ENCODE measurements at regions not wholly inside any gene's neighbourhood (a gene's known extent, or its start where the extent isn't known, plus 50 kb on each side); places are given as distances from the start of the nearest gene placed in this dataset.

DNA sequence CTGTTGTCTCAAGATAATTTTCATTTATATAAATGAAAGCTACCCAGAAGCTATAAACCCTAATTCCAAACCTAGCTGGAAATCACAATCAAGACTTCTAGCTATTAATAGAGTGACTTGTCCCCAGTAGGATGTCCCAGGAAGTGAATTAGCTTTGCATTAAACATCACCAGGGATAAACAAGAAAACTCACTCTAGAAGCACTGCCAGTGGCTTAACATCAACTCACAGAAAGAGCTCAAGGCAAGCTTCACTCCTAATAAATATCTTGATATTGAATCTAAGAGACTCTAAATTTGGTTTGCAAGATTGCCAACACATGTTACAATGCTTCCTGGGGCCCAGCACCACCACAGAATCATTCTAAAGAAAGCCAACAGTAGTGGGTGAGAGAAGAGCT, 468.7 kb upstream of the FAM241A start:
- TF ChIP-seq, protein P1, sequence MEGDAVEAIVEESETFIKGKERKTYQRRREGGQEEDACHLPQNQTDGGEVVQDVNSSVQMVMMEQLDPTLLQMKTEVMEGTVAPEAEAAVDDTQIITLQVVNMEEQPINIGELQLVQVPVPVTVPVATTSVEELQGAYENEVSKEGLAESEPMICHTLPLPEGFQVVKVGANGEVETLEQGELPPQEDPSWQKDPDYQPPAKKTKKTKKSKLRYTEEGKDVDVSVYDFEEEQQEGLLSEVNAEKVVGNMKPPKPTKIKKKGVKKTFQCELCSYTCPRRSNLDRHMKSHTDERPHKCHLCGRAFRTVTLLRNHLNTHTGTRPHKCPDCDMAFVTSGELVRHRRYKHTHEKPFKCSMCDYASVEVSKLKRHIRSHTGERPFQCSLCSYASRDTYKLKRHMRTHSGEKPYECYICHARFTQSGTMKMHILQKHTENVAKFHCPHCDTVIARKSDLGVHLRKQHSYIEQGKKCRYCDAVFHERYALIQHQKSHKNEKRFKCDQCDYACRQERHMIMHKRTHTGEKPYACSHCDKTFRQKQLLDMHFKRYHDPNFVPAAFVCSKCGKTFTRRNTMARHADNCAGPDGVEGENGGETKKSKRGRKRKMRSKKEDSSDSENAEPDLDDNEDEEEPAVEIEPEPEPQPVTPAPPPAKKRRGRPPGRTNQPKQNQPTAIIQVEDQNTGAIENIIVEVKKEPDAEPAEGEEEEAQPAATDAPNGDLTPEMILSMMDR (IDR thresholded peaks at IDR 0.05 in 4 of 5, conservative IDR thresholded peaks at IDR 0.05 in 1 of 5) = no peak
- TF ChIP-seq POLR2A (IDR thresholded peaks at IDR 0.05) = no peak
